Dendritic cell treated with granulocyte-macrophage colony-stimulating factor and Interleukin-4, amounts not matched to agents 40 ng/mL and 50 ng/mL, for 4 days (primary cell): ENCODE measurements at regions not wholly inside any gene's neighbourhood (a gene's known extent, or its start where the extent isn't known, plus 50 kb on each side); places are given as distances from the start of the nearest gene placed in this dataset.

Experiments used
- H3K27ac Mint-ChIP-seq: one replicate; pipeline ENCODE4 v1.8.0; 2022; ENCODE audit warnings: mild to moderate bottlenecking, mixed read lengths
- H3K27me3 Mint-ChIP-seq: one replicate; pipeline ENCODE4 v1.8.0; 2022; ENCODE audit warnings: mild to moderate bottlenecking, mixed read lengths
- H3K36me3 Mint-ChIP-seq: one replicate; pipeline ENCODE4 v1.8.0; 2022; ENCODE audit warnings: low read depth, mixed read lengths
- H3K4me1 Mint-ChIP-seq: one replicate; pipeline ENCODE4 v1.8.0; 2022; ENCODE audit warnings: low read depth, mixed read lengths
- H3K4me3 Mint-ChIP-seq: one replicate; pipeline ENCODE4 v1.8.0; 2022; ENCODE audit warnings: mild to moderate bottlenecking, moderate library complexity, mixed read lengths
- H3K9me3 Mint-ChIP-seq: one replicate; pipeline ENCODE4 v1.8.0; 2022; ENCODE audit warnings: mixed read lengths
- intact Hi-C: fragments of 100-400 bp; cut with micrococcal nuclease; formaldehyde crosslinking; loops from one replicate; pipeline ENCODE4 v1.15.0; 2022

GRCh38 chr4:187767687-187768086, 227.9 kb upstream of the ZFP42 start:
- H3K27ac Mint-ChIP-seq, result no peak overlapping the region
- no peaks in the 10 kb centered on the region for H3K36me3 Mint-ChIP-seq
- intact Hi-C loops, result no loop called here
- H3K9me3 Mint-ChIP-seq, result peaks cover 52% of the 10 kb centered on the region
- H3K4me1 Mint-ChIP-seq, result no peaks in the 10 kb centered on the region
- no peaks in the 10 kb centered on the region for H3K27me3 Mint-ChIP-seq
- no peak overlapping the region for H3K4me3 Mint-ChIP-seq

- H3K4me3 Mint-ChIP-seq, result no peak overlapping the region
- intact Hi-C loops, result no loop called here
- no peak overlapping the region for H3K27ac Mint-ChIP-seq
- H3K36me3 Mint-ChIP-seq, result no peaks in the 10 kb centered on the region
- no peaks in the 10 kb centered on the region for H3K4me1 Mint-ChIP-seq
- H3K27me3 Mint-ChIP-seq, result no peaks in the 10 kb centered on the region
- H3K9me3 Mint-ChIP-seq, result peaks cover 30% of the 10 kb centered on the region
Measured at GRCh38 chr4:187770345-187770744, 225.2 kb upstream of the ZFP42 start.

- Mint-ChIP-seq H3K4me1 (no peaks in the 10 kb centered on the region), H3K27me3 (no peaks in the 10 kb centered on the region), H3K4me3 (no peak overlapping the region), H3K9me3 (peaks cover 33% of the 10 kb centered on the region), H3K36me3 (no peaks in the 10 kb centered on the region), H3K27ac (no peak overlapping the region)
- intact Hi-C loops, result no loop called here
Measured at GRCh38 chr4:187777954-187778353, 217.6 kb upstream of the ZFP42 start.

- Mint-ChIP-seq H3K4me1 (no peaks in the 10 kb centered on the region), H3K27me3 (no peaks in the 10 kb centered on the region), H3K4me3 (no peak overlapping the region), H3K9me3 (peaks cover 33% of the 10 kb centered on the region), H3K36me3 (no peaks in the 10 kb centered on the region), H3K27ac (no peak overlapping the region)
- intact Hi-C loops, result no loop called here
Measured at GRCh38 chr4:187780070-187780469, 215.5 kb upstream of the ZFP42 start.

GRCh38 chr4:187782286-187782824, 213.2 kb upstream of the ZFP42 start:
- H3K36me3 Mint-ChIP-seq, result no peaks in the 10 kb centered on the region
- intact Hi-C loops, result no loop called here
- H3K27ac Mint-ChIP-seq, result no peak overlapping the region
- H3K4me1 Mint-ChIP-seq, result no peaks in the 10 kb centered on the region
- no peaks in the 10 kb centered on the region for H3K27me3 Mint-ChIP-seq
- H3K9me3 Mint-ChIP-seq, result peaks cover 38% of the 10 kb centered on the region
- H3K4me3 Mint-ChIP-seq, result no peak overlapping the region

- Mint-ChIP-seq H3K36me3 (no peaks in the 10 kb centered on the region), H3K4me1 (no peaks in the 10 kb centered on the region), H3K9me3 (peaks cover 23% of the 10 kb centered on the region), H3K27me3 (no peaks in the 10 kb centered on the region), H3K27ac (no peak overlapping the region), H3K4me3 (no peak overlapping the region)
- intact Hi-C loops, result no loop called here
Measured at GRCh38 chr4:187786190-187786589, 209.4 kb upstream of the ZFP42 start.

GRCh38 chr4:187789078-187789477, 206.5 kb upstream of the ZFP42 start:
- Mint-ChIP-seq H3K27me3 (no peaks in the 10 kb centered on the region), H3K36me3 (no peaks in the 10 kb centered on the region), H3K4me3 (no peak overlapping the region), H3K9me3 (peaks cover 16% of the 10 kb centered on the region), H3K4me1 (no peaks in the 10 kb centered on the region), H3K27ac (no peak overlapping the region)
- intact Hi-C loops, result no loop called here

- no peak overlapping the region for H3K27ac Mint-ChIP-seq
- no peak overlapping the region for H3K4me3 Mint-ChIP-seq
- no peaks in the 10 kb centered on the region for H3K27me3 Mint-ChIP-seq
- peaks cover 29% of the 10 kb centered on the region for H3K9me3 Mint-ChIP-seq
- intact Hi-C loops, result no loop called here
- no peaks in the 10 kb centered on the region for H3K36me3 Mint-ChIP-seq
- H3K4me1 Mint-ChIP-seq, result no peaks in the 10 kb centered on the region
Measured at GRCh38 chr4:187795737-187796136, 199.8 kb upstream of the ZFP42 start.

- Mint-ChIP-seq H3K4me1 (no peaks in the 10 kb centered on the region), H3K27me3 (no peaks in the 10 kb centered on the region), H3K36me3 (no peaks in the 10 kb centered on the region), H3K27ac (no peak overlapping the region), H3K4me3 (no peak overlapping the region), H3K9me3 (peaks cover 52% of the 10 kb centered on the region)
- intact Hi-C loops, result no loop called here
Measured at GRCh38 chr4:187798385-187798784, 197.2 kb upstream of the ZFP42 start.

GRCh38 chr4:187799735-187800134, 195.8 kb upstream of the ZFP42 start:
- Mint-ChIP-seq H3K9me3 (peaks cover 53% of the 10 kb centered on the region), H3K27me3 (no peaks in the 10 kb centered on the region), H3K36me3 (no peaks in the 10 kb centered on the region), H3K4me3 (no peak overlapping the region), H3K4me1 (no peaks in the 10 kb centered on the region), H3K27ac (no peak overlapping the region)
- intact Hi-C loops, result no loop called here

- intact Hi-C loops, result no loop called here
- Mint-ChIP-seq H3K27ac (no peak overlapping the region), H3K4me3 (no peak overlapping the region), H3K4me1 (no peaks in the 10 kb centered on the region), H3K27me3 (no peaks in the 10 kb centered on the region), H3K9me3 (peaks cover 32% of the 10 kb centered on the region), H3K36me3 (no peaks in the 10 kb centered on the region)
Measured at GRCh38 chr4:187811591-187811990, 184.0 kb upstream of the ZFP42 start.

- peaks cover 29% of the 10 kb centered on the region for H3K9me3 Mint-ChIP-seq
- H3K4me3 Mint-ChIP-seq, result peak overlapping the region; percentile 63
- no peaks in the 10 kb centered on the region for H3K36me3 Mint-ChIP-seq
Measured at GRCh38 chr4:187814737-187815465, 180.7 kb upstream of the ZFP42 start.

GRCh38 chr4:187826725-187827124, 168.8 kb upstream of the ZFP42 start:
- intact Hi-C loops, result no loop called here
- Mint-ChIP-seq H3K36me3 (no peaks in the 10 kb centered on the region), H3K27me3 (no peaks in the 10 kb centered on the region), H3K4me1 (no peaks in the 10 kb centered on the region), H3K4me3 (no peak overlapping the region), H3K9me3 (peaks cover 41% of the 10 kb centered on the region), H3K27ac (no peak overlapping the region)

More at GRCh38 chr4:187814737-187815465, 180.7 kb upstream of the ZFP42 start:
- H3K4me1 Mint-ChIP-seq, result no peaks in the 10 kb centered on the region
- H3K27me3 Mint-ChIP-seq, result no peaks in the 10 kb centered on the region
- intact Hi-C loops, result no loop called here
- H3K27ac Mint-ChIP-seq, result no peak overlapping the region

GRCh38 chr4:187827631-187828030, 167.9 kb upstream of the ZFP42 start:
- Mint-ChIP-seq H3K9me3 (peaks cover 41% of the 10 kb centered on the region), H3K4me1 (no peaks in the 10 kb centered on the region), H3K4me3 (no peak overlapping the region), H3K36me3 (no peaks in the 10 kb centered on the region), H3K27me3 (no peaks in the 10 kb centered on the region), H3K27ac (no peak overlapping the region)
- intact Hi-C loops, result no loop called here

GRCh38 chr4:187839765-187840164, 155.8 kb upstream of the ZFP42 start:
- Mint-ChIP-seq H3K4me3 (no peak overlapping the region), H3K27me3 (no peaks in the 10 kb centered on the region), H3K27ac (no peak overlapping the region), H3K4me1 (no peaks in the 10 kb centered on the region), H3K36me3 (no peaks in the 10 kb centered on the region), H3K9me3 (peaks cover 36% of the 10 kb centered on the region)
- intact Hi-C loops, result no loop called here
